ENCODE measurements at regions not wholly inside any gene's neighbourhood (a gene's known extent, or its start where the extent isn't known, plus 50 kb on each side); places are given as distances from the start of the nearest gene placed in this dataset.

- TF ChIP-seq CTCF (IDR thresholded peaks at IDR 0.05) (no peak), REST (IDR thresholded peaks at IDR 0.05; ENCODE audit: insufficient read depth in 1 of 2, low read depth in 2 of 2, low read length in 1 of 2) (no peak), POLR2AphosphoS5 (IDR thresholded peaks at IDR 0.05; ENCODE audit: low read depth, low read length) (no peak), SIN3A (IDR thresholded peaks at IDR 0.05; ENCODE audit: borderline replicate concordance, insufficient read depth, low read depth, low read length) (no peak), TCF7L2 (IDR thresholded peaks at IDR 0.05; ENCODE audit: low read depth, low read length) (no peak)
Observed at GRCh38 chr3:80052271-80052670, 284.5 kb upstream of the ROBO1 start.

Data from Panc1 (cell line).